Ascending aorta (tissue), 2 donors: ENCODE measurements at regions not wholly inside any gene's neighbourhood (a gene's known extent, or its start where the extent isn't known, plus 50 kb on each side); places are given as distances from the start of the nearest gene placed in this dataset.

Source experiments
- DNase-seq, 2 donors: peaks; one replicate each; pipeline ENCODE4 v3.0.0-alpha.2; 2019; ENCODE audit warnings: low spot score in 2 of 2
- H3K27ac ChIP-seq, 2 donors: fragments of 200-600 bp; sonication (generic); one replicate each; pipeline ENCODE4 v1.5.1; 2016 to 2017; ENCODE audit warnings: mild to moderate bottlenecking in 1 of 2
- H3K27me3 ChIP-seq: fragments of 200-600 bp; sonication (generic); one replicate; pipeline ENCODE4 v1.5.1; 2017
- H3K36me3 ChIP-seq, 2 donors: fragments of 200-600 bp; sonication (generic); one replicate each; pipeline ENCODE4 v1.5.1; 2016
- H3K4me1 ChIP-seq, 2 donors: fragments of 200-600 bp; sonication (generic); one replicate each; pipeline ENCODE4 v1.5.1; 2016 to 2017; ENCODE audit warnings: mild to moderate bottlenecking in 1 of 2
- H3K4me3 ChIP-seq, 2 donors: fragments of 200-600 bp; sonication (generic); one replicate each; pipeline ENCODE4 v1.5.1; 2016 to 2017; ENCODE audit warnings: mild to moderate bottlenecking in 1 of 2
- H3K9me3 ChIP-seq, 2 donors: fragments of 200-600 bp; sonication (generic); one replicate each; pipeline ENCODE4 v1.5.1; 2016
- intact Hi-C: fragments of 100-400 bp; cut with DNase I; formaldehyde crosslinking; loops from one replicate; pipeline ENCODE4 v1.15.1; 2023
- TF ChIP-seq, protein P1 (sequence below), 3 experiments: fragments of 200-600 bp in 2 of 3; fragments of 450-650 bp in 1 of 3; sonication (generic) in 2 of 3; IDR thresholded peaks; one replicate each; pipeline ENCODE4 v1.5.1; 2016 to 2019; ENCODE audit warnings: antibody characterized with exemption in 3 of 3, mild to moderate bottlenecking in 1 of 3, moderate library complexity in 1 of 3

DNA sequence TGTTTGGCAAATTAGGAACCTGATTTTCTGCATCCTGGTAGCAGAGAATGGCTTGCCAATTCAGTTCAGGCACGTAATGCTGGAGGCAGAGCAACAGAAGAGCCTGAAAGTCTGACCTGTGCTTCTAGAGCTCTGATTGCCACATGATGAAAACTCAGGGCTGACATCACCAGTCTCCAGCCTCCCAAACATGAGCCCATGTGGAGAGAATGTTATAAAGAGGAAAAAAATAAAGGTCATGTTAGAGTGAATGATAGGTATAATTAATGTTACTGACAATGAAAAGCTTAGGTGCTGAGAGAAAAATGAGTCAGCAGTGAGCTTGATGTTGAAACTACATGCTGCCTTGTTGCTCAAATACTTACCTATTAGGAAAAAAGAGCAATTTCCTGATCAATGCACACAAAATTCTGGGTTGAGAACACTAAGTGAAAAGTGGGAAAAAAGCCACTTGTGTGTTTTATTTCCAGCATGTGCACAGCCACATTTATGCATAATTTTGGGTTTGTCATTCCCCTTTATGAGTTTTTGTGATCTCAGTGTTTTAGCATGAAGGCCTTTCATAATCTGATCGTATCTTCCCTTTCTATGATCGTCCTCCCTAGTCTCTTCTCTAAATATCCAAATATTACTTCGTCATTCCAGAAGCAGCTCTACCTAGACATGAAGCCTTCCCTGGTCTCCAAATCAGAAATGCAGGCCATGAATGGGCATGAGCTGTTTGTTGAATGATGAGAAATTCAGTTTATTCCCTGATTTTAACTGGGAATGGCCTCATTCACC is 113.3 kb upstream of the CPEB2 start:
- Histone ChIP-seq H3K27me3 (no peaks in the 10 kb centered on the region), H3K27ac (no peak overlapping the region), H3K36me3 (no peaks in the 10 kb centered on the region), H3K4me1 (no peaks in the 10 kb centered on the region), H3K4me3 (no peak overlapping the region), H3K9me3 (no peaks in the 10 kb centered on the region)
- TF ChIP-seq, protein P1, sequence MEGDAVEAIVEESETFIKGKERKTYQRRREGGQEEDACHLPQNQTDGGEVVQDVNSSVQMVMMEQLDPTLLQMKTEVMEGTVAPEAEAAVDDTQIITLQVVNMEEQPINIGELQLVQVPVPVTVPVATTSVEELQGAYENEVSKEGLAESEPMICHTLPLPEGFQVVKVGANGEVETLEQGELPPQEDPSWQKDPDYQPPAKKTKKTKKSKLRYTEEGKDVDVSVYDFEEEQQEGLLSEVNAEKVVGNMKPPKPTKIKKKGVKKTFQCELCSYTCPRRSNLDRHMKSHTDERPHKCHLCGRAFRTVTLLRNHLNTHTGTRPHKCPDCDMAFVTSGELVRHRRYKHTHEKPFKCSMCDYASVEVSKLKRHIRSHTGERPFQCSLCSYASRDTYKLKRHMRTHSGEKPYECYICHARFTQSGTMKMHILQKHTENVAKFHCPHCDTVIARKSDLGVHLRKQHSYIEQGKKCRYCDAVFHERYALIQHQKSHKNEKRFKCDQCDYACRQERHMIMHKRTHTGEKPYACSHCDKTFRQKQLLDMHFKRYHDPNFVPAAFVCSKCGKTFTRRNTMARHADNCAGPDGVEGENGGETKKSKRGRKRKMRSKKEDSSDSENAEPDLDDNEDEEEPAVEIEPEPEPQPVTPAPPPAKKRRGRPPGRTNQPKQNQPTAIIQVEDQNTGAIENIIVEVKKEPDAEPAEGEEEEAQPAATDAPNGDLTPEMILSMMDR (IDR thresholded peaks at IDR 0.05), result no peak
- DNase-seq, result no peak
- intact Hi-C loops, result no loop called here

DNA sequence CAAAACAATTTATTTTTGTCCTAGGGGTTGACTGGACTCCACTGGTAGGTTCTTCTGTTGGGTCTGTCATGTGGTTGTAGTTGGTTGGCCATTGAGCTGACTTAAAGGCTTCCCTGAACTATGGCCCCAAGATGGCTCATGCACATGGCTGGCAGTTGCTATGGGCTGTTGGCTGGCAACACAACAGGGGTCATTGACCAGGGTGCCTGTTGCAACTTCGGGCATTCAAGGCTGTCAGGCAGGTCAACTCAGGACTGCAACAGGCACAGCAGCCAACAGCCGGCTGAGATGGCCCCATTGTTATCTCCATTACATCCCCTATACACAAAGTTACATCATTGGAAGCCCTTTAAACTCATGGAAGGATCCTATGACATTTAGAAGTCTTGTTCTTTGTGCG is 109.7 kb upstream of the CPEB2 start:
- Histone ChIP-seq H3K36me3 (no peaks in the 10 kb centered on the region), H3K27ac (no peak overlapping the region), H3K4me1 (no peaks in the 10 kb centered on the region), H3K9me3 (no peaks in the 10 kb centered on the region), H3K27me3 (no peaks in the 10 kb centered on the region), H3K4me3 (no peak overlapping the region)
- TF ChIP-seq, protein P1 (IDR thresholded peaks at IDR 0.05), result no peak
- intact Hi-C loops, result no loop called here
- DNase-seq, result no peak

DNA sequence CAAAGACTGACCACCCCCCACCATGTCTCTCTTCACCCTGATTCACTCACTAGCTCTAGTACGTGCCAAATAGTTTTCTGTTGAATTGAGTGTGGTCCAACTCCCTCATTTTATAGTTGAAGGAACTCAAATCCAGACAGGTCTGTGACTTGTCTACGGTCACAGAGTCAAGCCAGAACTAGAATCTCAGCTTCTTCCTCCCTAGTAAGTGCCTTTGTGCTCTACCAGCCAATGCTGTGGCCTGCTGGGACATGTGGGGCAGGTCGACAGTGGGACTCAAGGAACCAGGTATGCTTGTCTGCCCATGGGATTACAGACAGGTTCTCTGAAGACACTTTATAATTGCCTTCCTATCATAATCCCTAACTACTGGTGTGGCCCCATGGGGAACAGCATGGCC is 108.6 kb upstream of the CPEB2 start:
- Histone ChIP-seq H3K27ac (no peak overlapping the region), H3K4me1 (no peaks in the 10 kb centered on the region), H3K4me3 (no peak overlapping the region), H3K36me3 (no peaks in the 10 kb centered on the region), H3K27me3 (no peaks in the 10 kb centered on the region), H3K9me3 (no peaks in the 10 kb centered on the region)
- DNase-seq, result no peak
- TF ChIP-seq, protein P1 (IDR thresholded peaks at IDR 0.05), result no peak
- intact Hi-C loops, result no loop called here

DNA sequence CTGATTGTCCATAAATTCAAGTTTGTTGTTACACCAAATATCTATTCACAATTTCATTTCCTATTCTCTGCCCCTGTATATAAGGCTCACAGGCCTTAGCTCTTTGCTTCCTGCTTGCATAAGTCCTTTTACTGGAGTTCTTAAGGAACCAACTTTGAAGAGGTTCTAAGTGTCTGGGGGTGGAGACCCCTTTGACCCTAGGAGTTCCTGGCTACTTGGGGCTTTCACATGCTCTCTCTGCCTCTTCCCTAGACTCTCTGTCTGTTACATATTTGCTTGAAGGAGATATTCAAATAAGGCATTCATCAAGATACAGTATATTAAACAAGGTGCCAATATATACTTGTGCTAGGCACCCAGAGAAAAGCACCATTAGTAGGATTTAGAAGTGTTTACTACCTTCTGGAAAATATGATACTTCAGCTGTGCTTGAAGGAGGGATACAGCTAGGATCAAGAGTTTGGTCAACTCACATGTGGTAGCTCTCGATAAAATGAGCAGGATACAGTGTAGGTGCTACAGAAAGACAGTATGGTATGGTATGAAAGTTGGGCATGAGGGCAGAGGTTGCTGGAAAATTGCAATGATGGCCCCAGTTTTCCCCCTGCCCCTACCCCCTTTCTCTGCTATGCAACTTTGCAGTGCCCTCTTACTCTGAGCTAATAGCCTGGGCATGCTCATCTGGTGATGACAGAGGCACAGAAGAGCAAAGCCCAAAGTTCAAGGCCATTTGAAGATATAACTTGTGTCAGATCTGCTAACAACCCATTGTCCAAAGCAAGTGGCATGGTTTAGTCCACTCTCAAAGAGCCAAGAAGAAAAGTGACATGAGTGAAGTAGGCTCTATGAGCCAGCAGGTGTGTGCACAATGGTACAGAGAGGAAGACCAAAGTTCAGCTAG is 107.6 kb upstream of the CPEB2 start:
- Histone ChIP-seq H3K4me3 (no peak overlapping the region), H3K36me3 (no peaks in the 10 kb centered on the region), H3K4me1 (no peaks in the 10 kb centered on the region), H3K27ac (no peak overlapping the region), H3K9me3 (no peaks in the 10 kb centered on the region), H3K27me3 (no peaks in the 10 kb centered on the region)
- TF ChIP-seq, protein P1 (IDR thresholded peaks at IDR 0.05), result no peak
- intact Hi-C loops, result no loop called here
- DNase-seq, result no peak

DNA sequence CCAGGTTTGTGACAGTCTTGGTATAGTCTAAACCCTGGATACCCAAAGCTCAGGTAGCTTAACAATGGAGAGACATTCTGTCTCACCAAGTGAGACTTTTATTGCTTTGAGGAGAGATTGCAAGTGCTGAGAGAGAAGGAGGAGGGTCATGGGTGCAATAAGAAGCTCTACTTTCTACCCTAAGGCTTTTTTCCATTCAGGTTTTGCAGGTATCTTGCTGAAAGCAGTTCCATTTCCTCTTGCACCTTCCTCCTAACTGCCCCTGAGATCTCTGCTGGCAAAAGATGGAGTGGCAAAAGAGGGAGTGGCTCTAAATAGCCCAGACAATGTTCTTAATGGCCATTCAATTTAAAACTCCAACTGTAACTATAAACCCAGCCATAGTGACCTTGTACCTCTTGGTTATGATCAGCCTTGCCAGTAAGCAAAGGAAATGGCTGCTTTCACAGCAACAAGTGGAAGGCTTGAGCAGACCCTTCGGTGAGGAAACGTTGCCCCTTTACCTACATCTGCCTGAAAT is 105.6 kb upstream of the CPEB2 start:
- no peaks in the 10 kb centered on the region for H3K27me3 ChIP-seq
- no peak for DNase-seq
- no peak overlapping the region for H3K27ac ChIP-seq
- H3K4me3 ChIP-seq, result no peak overlapping the region
- H3K4me1 ChIP-seq, result no peaks in the 10 kb centered on the region
- H3K36me3 ChIP-seq, result no peaks in the 10 kb centered on the region
- TF ChIP-seq, protein P1 (IDR thresholded peaks at IDR 0.05), result no peak
- H3K9me3 ChIP-seq, result no peaks in the 10 kb centered on the region
- intact Hi-C loops, result no loop called here
